H1 (cell line): ENCODE measurements at regions not wholly inside any gene's neighbourhood (a gene's known extent, or its start where the extent isn't known, plus 50 kb on each side); places are given as distances from the start of the nearest gene placed in this dataset.

Experiments used
- CTCF ChIP-seq, 3 experiments: IDR thresholded peaks; 1 replicate in 2 of 3; 2 replicates in 1 of 3; pipeline versions ENCODE4 v1.5.1 to v1.6.1; 2011; ENCODE audit warnings: low read length in 3 of 3, mild to moderate bottlenecking in 3 of 3, inconsistent platforms in 2 of 3, low read depth in 1 of 3, moderate library complexity in 1 of 3; ENCODE audit not compliant: insufficient read depth in 1 of 3; ENCODE audit errors: control extremely low read depth in 1 of 3
- SIX5 ChIP-seq: IDR thresholded peaks from 2 replicates; pipeline ENCODE4 v1.6.1; 2011; ENCODE audit warnings: mild to moderate bottlenecking, low read depth, low read length

GRCh38 chr1:106254748-106255147, 801.7 kb upstream of the PRMT6 start (continued):
- TF ChIP-seq CTCF (IDR thresholded peaks at IDR 0.05; ENCODE audit: control extremely low read depth in 1 of 3, insufficient read depth in 1 of 3, low read depth in 1 of 3, low read length in 3 of 3) (no peak), SIX5 (no peak)
